ENCODE measurements at regions not wholly inside any gene's neighbourhood (a gene's known extent, or its start where the extent isn't known, plus 50 kb on each side); places are given as distances from the start of the nearest gene placed in this dataset.

DNA sequence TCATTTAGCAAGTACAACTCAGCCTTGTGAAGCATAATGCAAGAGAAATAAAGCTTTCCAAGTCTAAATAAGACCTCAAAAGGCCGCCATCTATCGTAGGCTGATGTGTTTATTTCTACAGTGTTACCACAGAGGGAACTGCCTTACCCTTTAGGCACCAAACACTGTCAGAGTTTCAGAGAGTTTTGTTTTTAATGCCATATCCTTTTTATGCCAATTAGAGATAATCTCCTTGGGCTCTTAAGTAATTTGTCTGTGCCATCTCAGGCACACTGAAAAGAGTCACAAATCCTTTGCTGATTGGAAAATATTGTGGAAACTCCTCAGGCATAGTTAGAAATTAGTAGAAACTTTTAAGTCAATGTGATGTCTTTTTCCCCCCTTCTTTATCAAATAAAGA lies 797.1 kb downstream of the SLC4A3 start:
- no peak overlapping the region for H2BK15ac ChIP-seq (ENCODE audit: low read depth, low read length)
- no peaks in the 10 kb centered on the region for H3K27me3 ChIP-seq (ENCODE audit: insufficient read depth, low read length)
- no peaks in the 10 kb centered on the region for H3K9me3 ChIP-seq (ENCODE audit: control insufficient read depth, low read depth, low read length)
- no peaks in the 10 kb centered on the region for H3K79me2 ChIP-seq (ENCODE audit: insufficient read depth, low read length)
- H2BK20ac ChIP-seq (ENCODE audit: low read depth, low read length, poor library complexity, severe bottlenecking) = no peak overlapping the region
- TF ChIP-seq, protein P1, sequence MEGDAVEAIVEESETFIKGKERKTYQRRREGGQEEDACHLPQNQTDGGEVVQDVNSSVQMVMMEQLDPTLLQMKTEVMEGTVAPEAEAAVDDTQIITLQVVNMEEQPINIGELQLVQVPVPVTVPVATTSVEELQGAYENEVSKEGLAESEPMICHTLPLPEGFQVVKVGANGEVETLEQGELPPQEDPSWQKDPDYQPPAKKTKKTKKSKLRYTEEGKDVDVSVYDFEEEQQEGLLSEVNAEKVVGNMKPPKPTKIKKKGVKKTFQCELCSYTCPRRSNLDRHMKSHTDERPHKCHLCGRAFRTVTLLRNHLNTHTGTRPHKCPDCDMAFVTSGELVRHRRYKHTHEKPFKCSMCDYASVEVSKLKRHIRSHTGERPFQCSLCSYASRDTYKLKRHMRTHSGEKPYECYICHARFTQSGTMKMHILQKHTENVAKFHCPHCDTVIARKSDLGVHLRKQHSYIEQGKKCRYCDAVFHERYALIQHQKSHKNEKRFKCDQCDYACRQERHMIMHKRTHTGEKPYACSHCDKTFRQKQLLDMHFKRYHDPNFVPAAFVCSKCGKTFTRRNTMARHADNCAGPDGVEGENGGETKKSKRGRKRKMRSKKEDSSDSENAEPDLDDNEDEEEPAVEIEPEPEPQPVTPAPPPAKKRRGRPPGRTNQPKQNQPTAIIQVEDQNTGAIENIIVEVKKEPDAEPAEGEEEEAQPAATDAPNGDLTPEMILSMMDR (conservative IDR thresholded peaks at IDR 0.05) = no peak
- no peak overlapping the region for H2AK5ac ChIP-seq (ENCODE audit: insufficient read length, low read length)
- H4K91ac ChIP-seq (ENCODE audit: insufficient read length, low read depth, low read length) = no peak overlapping the region
- no peak overlapping the region for H3K4ac ChIP-seq (ENCODE audit: low read depth, low read length)
- no peak overlapping the region for H2AFZ ChIP-seq (ENCODE audit: low read length)
- Mint-ChIP-seq H3K27ac (no peak overlapping the region), H3K36me3 (ENCODE audit: insufficient read depth in 1 of 3, low read depth in 3 of 3) (peaks cover 0 to 9% (median 7%) of the 10 kb centered on the region in 3 experiments; a peak in 4 of 7 replicates), H3K9me3 (peaks cover 7 to 10% of the 10 kb centered on the region in 2 experiments; a peak in 4 of 5 replicates), H3K4me3 (no peak overlapping the region), H3K27me3 (ENCODE audit: low read depth) (no peaks in the 10 kb centered on the region; the same call in 1 of the 2 replicates), H3K4me1 (0 out of 4 replicates have a peak, but pooled peaks cover 0 to 3% of the 10 kb centered on the region in 2 experiments)
- no peaks in the 10 kb centered on the region for H4K20me1 ChIP-seq (ENCODE audit: control insufficient read depth, insufficient read depth, insufficient read length)
- H2BK12ac ChIP-seq (ENCODE audit: insufficient read length, low read depth, low read length) = no peak overlapping the region
- no peak overlapping the region for H3K9ac ChIP-seq (ENCODE audit: extremely low read depth, insufficient read length, low read length)
- WGBS (ENCODE audit: extremely low coverage, insufficient read length, low lambda C conversion rate) = no CpG with 5 or more reads among the region's 2 CpGs
- H3K14ac ChIP-seq (ENCODE audit: insufficient read depth, low read length) = no peak overlapping the region
- no peak overlapping the region for H3T11ph ChIP-seq (ENCODE audit: low read length)
- no peak overlapping the region for H3K23ac ChIP-seq (ENCODE audit: insufficient read length, low read depth, low read length)
- H2BK120ac ChIP-seq (ENCODE audit: low read depth, low read length, poor library complexity, severe bottlenecking) = no peak overlapping the region
- no peak overlapping the region for H3K56ac ChIP-seq (ENCODE audit: insufficient read length, low read depth, low read length)
- peaks cover 2% of the 10 kb centered on the region; the same call in 1 of the 2 replicates for H3K4me1 ChIP-seq (ENCODE audit: insufficient read depth, low read length)
- no peak overlapping the region for H3K27ac ChIP-seq (ENCODE audit: insufficient read length, low read depth, low read length)
- H2BK5ac ChIP-seq (ENCODE audit: insufficient read length, low read length) = no peak overlapping the region
- no peak overlapping the region for H3K18ac ChIP-seq (ENCODE audit: insufficient read length, low read depth, low read length)
- H4K5ac ChIP-seq (ENCODE audit: insufficient read length, low read depth, low read length) = no peak overlapping the region
- no peak for DNase-seq
- no peaks in the 10 kb centered on the region for H3K23me2 ChIP-seq (ENCODE audit: insufficient read length, low read depth, low read length, poor library complexity, severe bottlenecking)
- no peaks in the 10 kb centered on the region for H3K79me1 ChIP-seq (ENCODE audit: insufficient read depth, low read depth, low read length, poor library complexity, severe bottlenecking)
- no peak overlapping the region for H4K8ac ChIP-seq (replicated peaks; ENCODE audit: insufficient read length, low read depth, low read length)
- no peak overlapping the region for H3K4me2 ChIP-seq (ENCODE audit: insufficient read depth, insufficient read length, low read length)
